ENCODE measurements at regions not wholly inside any gene's neighbourhood (a gene's known extent, or its start where the extent isn't known, plus 50 kb on each side); places are given as distances from the start of the nearest gene placed in this dataset.

DNA sequence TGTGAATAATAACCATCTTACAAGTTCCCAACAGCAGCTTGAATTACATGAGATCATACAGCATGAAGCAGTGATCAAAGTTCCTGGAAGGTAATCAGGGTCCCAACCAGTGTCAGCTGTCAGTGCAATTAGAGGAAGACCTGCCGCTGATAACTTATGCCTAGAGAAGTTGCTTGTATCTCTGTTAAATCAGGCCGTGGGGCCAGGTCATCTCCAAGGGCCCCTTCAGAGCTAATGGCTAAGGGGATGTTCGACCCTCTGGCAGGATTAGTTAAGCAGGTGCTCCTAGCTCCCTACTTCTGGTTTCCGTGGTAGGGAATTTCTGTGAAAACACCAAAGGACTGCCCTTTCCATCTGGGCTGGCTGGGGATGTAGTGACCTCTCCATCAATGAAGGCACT is 251.0 kb downstream of the FAM43A start:
- Mint-ChIP-seq H3K27ac (ENCODE audit: unreplicated experiment) (no peak overlapping the region), H3K9me3 (ENCODE audit: unreplicated experiment) (peaks cover 1% of the 10 kb centered on the region), H3K36me3 (ENCODE audit: unreplicated experiment) (peaks cover 4% of the 10 kb centered on the region), H3K4me1 (ENCODE audit: low read depth, unreplicated experiment) (peaks cover 7% of the 10 kb centered on the region), H3K27me3 (ENCODE audit: unreplicated experiment) (peaks cover 8% of the 10 kb centered on the region), H3K4me3 (ENCODE audit: unreplicated experiment) (no peak overlapping the region)
- no peak for DNase-seq
- TF ChIP-seq, protein P1, sequence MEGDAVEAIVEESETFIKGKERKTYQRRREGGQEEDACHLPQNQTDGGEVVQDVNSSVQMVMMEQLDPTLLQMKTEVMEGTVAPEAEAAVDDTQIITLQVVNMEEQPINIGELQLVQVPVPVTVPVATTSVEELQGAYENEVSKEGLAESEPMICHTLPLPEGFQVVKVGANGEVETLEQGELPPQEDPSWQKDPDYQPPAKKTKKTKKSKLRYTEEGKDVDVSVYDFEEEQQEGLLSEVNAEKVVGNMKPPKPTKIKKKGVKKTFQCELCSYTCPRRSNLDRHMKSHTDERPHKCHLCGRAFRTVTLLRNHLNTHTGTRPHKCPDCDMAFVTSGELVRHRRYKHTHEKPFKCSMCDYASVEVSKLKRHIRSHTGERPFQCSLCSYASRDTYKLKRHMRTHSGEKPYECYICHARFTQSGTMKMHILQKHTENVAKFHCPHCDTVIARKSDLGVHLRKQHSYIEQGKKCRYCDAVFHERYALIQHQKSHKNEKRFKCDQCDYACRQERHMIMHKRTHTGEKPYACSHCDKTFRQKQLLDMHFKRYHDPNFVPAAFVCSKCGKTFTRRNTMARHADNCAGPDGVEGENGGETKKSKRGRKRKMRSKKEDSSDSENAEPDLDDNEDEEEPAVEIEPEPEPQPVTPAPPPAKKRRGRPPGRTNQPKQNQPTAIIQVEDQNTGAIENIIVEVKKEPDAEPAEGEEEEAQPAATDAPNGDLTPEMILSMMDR (IDR thresholded peaks at IDR 0.05; ENCODE audit: partially characterized antibody, unreplicated experiment), result no peak

DNA sequence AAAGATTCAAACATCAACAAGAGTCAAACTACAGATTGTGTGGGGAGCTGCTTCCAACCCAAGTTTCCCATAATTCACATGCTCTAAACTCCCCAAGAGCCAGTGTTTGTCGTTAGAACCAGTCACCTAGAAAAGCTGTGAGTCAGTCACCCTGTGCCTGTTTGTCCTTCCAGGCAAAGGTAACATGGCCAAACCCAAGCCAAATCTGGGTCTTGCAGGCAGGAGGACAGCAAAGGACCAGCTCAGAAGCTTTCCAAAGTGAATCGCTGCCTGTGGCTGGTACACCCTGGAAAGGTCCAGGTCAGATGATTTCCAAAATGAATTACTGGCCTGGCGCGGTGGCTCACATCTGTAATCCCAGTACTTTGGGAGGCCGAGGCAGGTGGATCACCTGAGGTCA is 251.5 kb downstream of the FAM43A start:
- no peak overlapping the region for H3K27ac Mint-ChIP-seq (ENCODE audit: unreplicated experiment)
- no peak for DNase-seq
- H3K4me1 Mint-ChIP-seq (ENCODE audit: low read depth, unreplicated experiment), result peaks cover 2% of the 10 kb centered on the region

DNA sequence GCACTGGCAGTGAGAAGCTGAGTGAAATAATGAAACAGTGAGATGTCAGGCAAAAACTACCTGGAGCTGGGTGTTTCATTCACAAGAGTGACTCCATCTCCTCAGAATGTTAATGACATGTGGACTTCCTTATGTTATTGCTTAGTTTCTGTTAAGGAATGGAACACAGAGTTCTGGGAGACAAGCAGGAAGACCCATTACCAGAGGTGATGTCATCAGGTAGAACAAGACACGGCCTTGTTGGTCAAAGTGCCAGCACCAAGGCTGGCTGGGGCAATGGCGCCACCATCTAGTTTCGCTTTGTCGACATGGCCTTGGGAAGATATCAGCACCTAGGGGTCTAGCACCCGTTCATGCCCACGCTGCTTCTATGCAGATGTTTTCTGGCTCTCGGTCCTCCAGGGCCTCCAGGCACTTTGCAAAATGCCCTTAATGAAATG is 252.2 kb downstream of the FAM43A start:
- H3K36me3 Mint-ChIP-seq (ENCODE audit: unreplicated experiment), result no peaks in the 10 kb centered on the region

More for the DNA sequence above, 251.5 kb downstream of the FAM43A start:
- peaks cover 8% of the 10 kb centered on the region for H3K27me3 Mint-ChIP-seq (ENCODE audit: unreplicated experiment)
- H3K4me3 Mint-ChIP-seq (ENCODE audit: unreplicated experiment), result no peak overlapping the region
- H3K36me3 Mint-ChIP-seq (ENCODE audit: unreplicated experiment), result peaks cover 2% of the 10 kb centered on the region
- TF ChIP-seq, protein P1 (IDR thresholded peaks at IDR 0.05; ENCODE audit: partially characterized antibody, unreplicated experiment), result no peak
- peaks cover 1% of the 10 kb centered on the region for H3K9me3 Mint-ChIP-seq (ENCODE audit: unreplicated experiment)

DNA sequence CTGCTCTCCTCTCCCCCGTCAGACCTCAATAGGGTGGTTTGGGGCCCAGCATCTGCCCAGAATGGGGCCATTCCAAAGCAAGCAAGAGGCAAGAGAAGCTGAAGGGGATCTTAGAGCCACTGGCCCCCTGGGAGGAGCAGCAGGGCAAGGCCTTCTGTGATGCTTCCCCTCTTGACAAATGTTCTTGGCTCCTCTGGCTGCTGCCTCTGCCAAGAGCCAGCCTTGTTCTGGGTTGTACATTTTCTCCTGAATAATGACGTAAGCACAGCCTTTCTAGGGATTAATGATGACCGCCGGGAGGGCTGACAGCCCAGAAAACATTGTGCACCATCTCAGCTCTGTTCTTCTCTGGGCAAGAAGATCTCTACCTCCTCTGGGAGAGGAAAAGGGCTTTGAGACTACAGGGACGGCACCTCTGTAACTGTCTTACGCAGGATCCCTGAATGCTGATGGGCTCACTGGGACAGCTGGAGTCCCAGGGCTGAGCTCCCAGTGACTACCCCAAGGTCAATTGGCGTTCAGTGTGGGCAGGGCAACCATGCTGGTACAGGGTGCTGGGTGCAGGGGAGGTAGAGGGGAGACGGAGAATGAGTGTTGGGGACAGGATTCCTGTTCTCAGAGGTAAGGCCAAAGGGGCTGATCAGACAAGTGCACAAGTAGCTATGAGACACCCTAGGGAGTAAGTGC is 253.3 kb downstream of the FAM43A start:
- no peak for DNase-seq
- TF ChIP-seq, protein P1 (IDR thresholded peaks at IDR 0.05; ENCODE audit: partially characterized antibody, unreplicated experiment), result no peak
- H3K4me3 Mint-ChIP-seq (ENCODE audit: unreplicated experiment), result no peak overlapping the region
- peaks cover 1% of the 10 kb centered on the region for H3K9me3 Mint-ChIP-seq (ENCODE audit: unreplicated experiment)
- H3K27me3 Mint-ChIP-seq (ENCODE audit: unreplicated experiment), result peaks cover 8% of the 10 kb centered on the region
- H3K4me1 Mint-ChIP-seq (ENCODE audit: low read depth, unreplicated experiment), result peaks cover 2% of the 10 kb centered on the region
- H3K27ac Mint-ChIP-seq (ENCODE audit: unreplicated experiment), result no peak overlapping the region
- H3K36me3 Mint-ChIP-seq (ENCODE audit: unreplicated experiment), result no peaks in the 10 kb centered on the region

More for the DNA sequence above, 252.2 kb downstream of the FAM43A start:
- Mint-ChIP-seq H3K4me3 (ENCODE audit: unreplicated experiment) (no peak overlapping the region), H3K27ac (ENCODE audit: unreplicated experiment) (no peak overlapping the region), H3K27me3 (ENCODE audit: unreplicated experiment) (peaks cover 9% of the 10 kb centered on the region), H3K4me1 (ENCODE audit: low read depth, unreplicated experiment) (peaks cover 2% of the 10 kb centered on the region), H3K9me3 (ENCODE audit: unreplicated experiment) (peaks cover 1% of the 10 kb centered on the region)
- DNase-seq, result no peak
- TF ChIP-seq, protein P1 (IDR thresholded peaks at IDR 0.05; ENCODE audit: partially characterized antibody, unreplicated experiment), result no peak

DNA sequence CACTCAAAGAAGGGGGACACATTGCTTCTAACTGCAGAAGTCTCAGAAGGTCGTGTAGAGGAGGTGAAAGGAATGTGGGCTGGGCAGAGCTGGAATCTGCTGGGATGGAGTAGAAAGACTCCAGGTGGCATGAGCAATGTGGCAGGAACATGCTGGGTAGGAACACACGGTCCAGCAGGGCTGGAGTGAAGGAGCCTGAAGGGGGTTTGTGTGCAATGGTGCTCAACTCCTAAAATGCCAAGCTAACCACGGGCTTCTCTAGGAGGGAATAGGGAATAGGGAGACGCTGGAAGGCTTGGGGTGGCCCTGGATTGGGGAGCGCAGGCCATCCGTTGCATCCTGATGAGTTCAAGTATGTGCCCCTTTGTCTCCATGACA is 253.8 kb downstream of the FAM43A start:
- H3K4me1 Mint-ChIP-seq (ENCODE audit: low read depth, unreplicated experiment), result peaks cover 2% of the 10 kb centered on the region
- no peak for DNase-seq
- H3K36me3 Mint-ChIP-seq (ENCODE audit: unreplicated experiment), result no peaks in the 10 kb centered on the region
- no peak overlapping the region for H3K27ac Mint-ChIP-seq (ENCODE audit: unreplicated experiment)
- H3K27me3 Mint-ChIP-seq (ENCODE audit: unreplicated experiment), result peaks cover 8% of the 10 kb centered on the region
- H3K4me3 Mint-ChIP-seq (ENCODE audit: unreplicated experiment), result no peak overlapping the region
- H3K9me3 Mint-ChIP-seq (ENCODE audit: unreplicated experiment), result peaks cover 1% of the 10 kb centered on the region
- TF ChIP-seq, protein P1 (IDR thresholded peaks at IDR 0.05; ENCODE audit: partially characterized antibody, unreplicated experiment), result no peak

All from glutamatergic neuron (in vitro differentiated cells).